Adrenal gland (tissue), 9 donors: ENCODE measurements at regions not wholly inside any gene's neighbourhood (a gene's known extent, or its start where the extent isn't known, plus 50 kb on each side); places are given as distances from the start of the nearest gene placed in this dataset.

ENCODE experiments used
- DNase-seq, 7 donors: peaks; one replicate each; pipeline ENCODE4 v3.0.0-alpha.2; 2019 to 2020
- H3K27ac ChIP-seq, 5 donors: fragments of 200-600 bp; sonication (generic) in 4 of 5; 1 replicate in 3 of 5; 2 replicates in 2 of 5; pipeline versions ENCODE4 v1.5.1 to v1.8.0; 2016 to 2020; ENCODE audit warnings: mild to moderate bottlenecking in 1 of 5
- H3K27me3 ChIP-seq: fragments of 200-600 bp; 2 replicates; pipeline ENCODE4 v1.8.0; 2021
- H3K36me3 ChIP-seq, 2 donors: fragments of 200-600 bp; replicated peaks in 1 of 2; 1 replicate in 1 of 2; 2 replicates in 1 of 2; pipeline versions ENCODE4 v1.5.1 to v1.8.0; 2018 to 2022
- H3K4me1 ChIP-seq, 2 donors: fragments of 200-600 bp; replicated peaks in 1 of 2; 1 replicate in 1 of 2; 2 replicates in 1 of 2; pipeline versions ENCODE4 v1.5.1 to v1.8.0; 2018 to 2021
- H3K4me3 ChIP-seq, 4 donors: fragments of 200-600 bp; sonication (generic) in 3 of 4; one replicate each; pipeline ENCODE4 v1.5.1; 2016 to 2018
- H3K9me3 ChIP-seq, 3 donors: fragments of 200-600 bp; sonication (generic) in 1 of 3; replicated peaks in 1 of 3; 1 replicate in 2 of 3; 2 replicates in 1 of 3; pipeline versions ENCODE4 v1.5.1 to v1.8.0; 2016 to 2021
- CTCF ChIP-seq, 6 experiments: fragments of 450-650 bp in 4 of 6; fragments of 200-600 bp in 2 of 6; sonication (generic) in 1 of 6; IDR thresholded peaks; 1 replicate in 5 of 6; 2 replicates in 1 of 6; pipeline versions ENCODE4 v1.5.1 to v1.8.0; 2016 to 2021; ENCODE audit warnings: antibody characterized with exemption in 6 of 6, mild to moderate bottlenecking in 2 of 6, moderate library complexity in 1 of 6
- POLR2A ChIP-seq, 2 donors: fragments of 450-650 bp; IDR thresholded peaks; one replicate each; pipeline ENCODE4 v1.6.1; 2017; ENCODE audit warnings: antibody characterized with exemption in 2 of 2, mild to moderate bottlenecking in 2 of 2, moderate library complexity in 1 of 2
- WGBS, 4 donors: extraction: QIAGEN DNeasy Blood & Tissue Kit in 2 of 4; methylation state at CpG; one replicate each; pipeline versions ENCODE4 v1.1.5 to v1.1.7; 2013 to 2017; 5-methylcytosine and 5-hydroxymethylcytosine counted together
- intact Hi-C, 2 donors: fragments of 100-400 bp; cut with DNase I; formaldehyde crosslinking; loops; one replicate each; pipeline versions ENCODE4 v1.14.1 to v1.15.0; 2022 to 2023
- donor health status: healthy with polysubstance abuse.
- donor health status: Bipolar disorder and iron deficiency.
- donor health status: DM: yes; HTN: yes; CAD: no.
- donor health status: DM: no; HTN: no; CAD: no.
- donor health status: DM: no; HTN: no; CAD: no.

GRCh38 chr21:17352996-17353655 is 159.7 kb upstream of the CXADR start:
- no peak for TF ChIP-seq CTCF (IDR thresholded peaks at IDR 0.05)
- TF ChIP-seq POLR2A (IDR thresholded peaks at IDR 0.05): no peak
- WGBS, 4 donors: 76 to 90% (median 83%) methylated on average over 3 of the region's 3 CpGs
- DNase-seq: no peak
- H3K36me3 ChIP-seq: no peaks in the 10 kb centered on the region
- no peak overlapping the region for H3K27ac ChIP-seq
- H3K9me3 ChIP-seq: no peaks in the 10 kb centered on the region
- H3K4me1 ChIP-seq: no peaks in the 10 kb centered on the region
- no peaks in the 10 kb centered on the region for H3K27me3 ChIP-seq
- no peak overlapping the region for H3K4me3 ChIP-seq
- intact Hi-C loops: no loop called here

GRCh38 chr21:17359781-17360180 is 153.1 kb upstream of the CXADR start:
- H3K4me1 ChIP-seq: no peaks in the 10 kb centered on the region
- TF ChIP-seq POLR2A (IDR thresholded peaks at IDR 0.05) (no peak), CTCF (IDR thresholded peaks at IDR 0.05) (no peak)
- H3K27ac ChIP-seq: no peak overlapping the region
- no peak for DNase-seq
- intact Hi-C loops: no loop called here
- 86 to 96% (median 88%) methylated on average over 2 of the region's 2 CpGs for WGBS, 4 donors
- no peak overlapping the region for H3K4me3 ChIP-seq
- no peaks in the 10 kb centered on the region for H3K9me3 ChIP-seq
- no peaks in the 10 kb centered on the region for H3K27me3 ChIP-seq
- no peaks in the 10 kb centered on the region for H3K36me3 ChIP-seq

- no peaks in the 10 kb centered on the region for H3K4me1 ChIP-seq
- 55 to 71% (median 58%) methylated on average over 3 of the region's 3 CpGs for WGBS, 4 donors
- TF ChIP-seq CTCF (IDR thresholded peaks at IDR 0.05): no peak
- TF ChIP-seq POLR2A (IDR thresholded peaks at IDR 0.05): no peak
These were observed 144.0 kb upstream of the CXADR start for GRCh38 chr21:17368748-17369363.

GRCh38 chr21:17370263-17370662 is 142.6 kb upstream of the CXADR start:
- Histone ChIP-seq H3K9me3 (no peaks in the 10 kb centered on the region), H3K4me3 (no peak overlapping the region), H3K27me3 (no peaks in the 10 kb centered on the region), H3K36me3 (no peaks in the 10 kb centered on the region), H3K27ac (no peak overlapping the region), H3K4me1 (no peaks in the 10 kb centered on the region)
- intact Hi-C loops: no loop called here
- 57 to 68% (median 65%) methylated on average over 5 of the region's 5 CpGs for WGBS, 4 donors
- DNase-seq: no peak
- TF ChIP-seq CTCF (IDR thresholded peaks at IDR 0.05) (no peak), POLR2A (IDR thresholded peaks at IDR 0.05) (no peak)

More at GRCh38 chr21:17368748-17369363, 144.0 kb upstream of the CXADR start:
- no peak for DNase-seq
- Histone ChIP-seq H3K9me3 (no peaks in the 10 kb centered on the region), H3K27ac (no peak overlapping the region), H3K27me3 (no peaks in the 10 kb centered on the region), H3K4me3 (no peak overlapping the region), H3K36me3 (no peaks in the 10 kb centered on the region)
- intact Hi-C loops: no loop called here
